Limb (tissue), 2 donors: ENCODE measurements at regions not wholly inside any gene's neighbourhood (a gene's known extent, or its start where the extent isn't known, plus 50 kb on each side); places are given as distances from the start of the nearest gene placed in this dataset.
"Not testable (repeated sequence)": the region's sequence is repeated elsewhere in the genome, so short reads cannot be mapped to it uniquely, and the experiment has no call there.

Source experiments
- DNase-seq, 2 donors: peaks; one replicate each; pipeline ENCODE4 v3.0.0-alpha.2; 2016; ENCODE audit errors: extremely low spot score in 2 of 2

DNA sequence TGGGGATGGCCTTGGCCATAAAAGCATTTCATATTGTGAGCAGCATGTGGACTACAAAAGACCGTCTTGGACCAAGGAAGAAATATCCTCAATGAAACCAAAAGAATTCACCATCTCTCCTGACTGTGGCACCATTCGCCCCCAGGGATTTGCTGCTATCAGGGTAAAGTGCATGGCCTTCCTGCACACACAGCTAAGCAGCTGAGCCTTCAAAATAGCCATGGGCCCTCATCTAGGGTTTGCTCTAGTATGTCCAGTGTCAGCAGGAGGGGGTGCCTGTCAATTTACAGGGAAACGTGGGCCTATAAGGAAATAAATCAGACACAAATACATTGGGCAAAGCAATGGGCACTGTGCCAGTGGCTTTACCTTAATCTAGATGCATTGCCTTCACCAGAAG lies 296.6 kb upstream of the NBPF12 start:
- DNase-seq, result not testable (repeated sequence)

DNA sequence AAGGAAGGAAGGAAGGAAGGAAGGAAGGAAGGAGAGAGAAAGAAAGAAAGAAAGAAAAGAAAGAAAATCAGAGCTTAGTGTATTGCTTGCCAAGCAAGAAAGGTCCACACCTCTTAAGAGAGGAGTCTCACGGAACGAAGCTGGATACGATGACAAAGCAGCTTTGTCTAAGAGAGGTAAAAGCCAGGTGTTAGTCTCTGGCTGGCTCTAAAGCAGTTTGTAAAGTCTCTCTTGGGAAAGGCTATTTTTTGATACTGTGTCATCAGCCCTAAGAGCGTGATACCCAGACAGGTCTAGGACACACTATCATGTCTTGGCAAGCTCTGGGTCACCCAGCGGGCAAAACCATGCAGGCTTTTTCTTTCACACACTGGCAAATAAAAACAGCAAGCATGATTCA lies 297.5 kb upstream of the NBPF12 start:
- not testable (repeated sequence) for DNase-seq

DNA sequence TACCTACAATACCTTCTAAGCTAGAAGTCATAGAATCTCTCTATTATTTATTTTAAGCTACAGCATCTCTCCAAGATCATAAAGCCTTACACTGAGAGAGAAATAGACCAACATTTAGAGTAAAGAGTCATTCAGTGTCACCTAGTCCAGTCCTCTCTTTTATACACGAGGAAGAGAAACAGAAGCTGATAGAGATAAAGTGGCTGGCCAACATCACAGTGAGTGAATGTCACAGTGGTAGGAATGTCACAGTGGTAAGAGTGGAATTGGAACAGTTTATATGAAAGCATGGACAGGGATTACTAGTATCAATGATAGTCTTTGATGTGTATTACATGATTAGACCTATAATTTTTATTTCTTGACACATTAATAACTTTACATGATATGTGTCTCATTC lies 307.8 kb upstream of the NBPF12 start:
- DNase-seq, result not testable (repeated sequence)

DNA sequence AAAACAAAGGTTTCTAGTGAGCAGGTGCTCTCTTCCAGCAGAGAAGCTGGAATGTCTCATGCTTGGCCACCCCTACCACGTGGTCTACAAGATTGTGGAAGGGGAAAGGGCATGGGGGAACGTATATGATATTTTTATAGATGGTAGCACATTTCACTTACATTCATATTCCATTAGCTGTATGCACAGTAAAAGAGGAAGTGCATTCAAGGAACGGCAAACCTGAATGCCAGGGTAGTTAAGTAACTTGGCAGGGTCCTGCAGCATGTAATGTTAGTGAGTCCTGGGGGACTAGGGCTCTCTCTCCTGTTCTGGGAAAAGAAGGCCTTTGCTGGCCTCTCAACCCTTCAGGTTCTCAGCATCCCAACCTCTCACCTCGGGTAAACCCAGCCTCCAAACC lies 319.5 kb upstream of the NBPF12 start:
- not testable (repeated sequence) for DNase-seq

DNA sequence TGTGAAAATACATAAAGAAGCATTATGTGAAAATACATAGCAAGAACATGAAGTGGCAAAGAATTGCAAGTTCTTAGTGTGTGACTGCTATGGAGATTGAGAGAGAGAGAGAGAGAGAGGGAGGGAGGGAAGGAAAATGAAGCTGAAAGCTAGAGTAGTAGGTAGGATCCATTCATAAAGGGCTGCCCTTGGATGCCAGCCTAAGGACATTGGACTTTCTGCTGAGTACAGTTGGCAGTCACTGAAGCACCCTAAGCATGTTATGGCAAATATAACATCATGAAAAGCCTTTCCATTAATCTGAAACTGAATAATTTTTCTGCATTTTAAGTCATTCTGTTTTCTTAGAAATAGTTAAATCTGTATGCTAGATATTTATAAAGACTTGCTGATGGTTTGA lies 333.4 kb upstream of the NBPF12 start:
- not testable (repeated sequence) for DNase-seq

DNA sequence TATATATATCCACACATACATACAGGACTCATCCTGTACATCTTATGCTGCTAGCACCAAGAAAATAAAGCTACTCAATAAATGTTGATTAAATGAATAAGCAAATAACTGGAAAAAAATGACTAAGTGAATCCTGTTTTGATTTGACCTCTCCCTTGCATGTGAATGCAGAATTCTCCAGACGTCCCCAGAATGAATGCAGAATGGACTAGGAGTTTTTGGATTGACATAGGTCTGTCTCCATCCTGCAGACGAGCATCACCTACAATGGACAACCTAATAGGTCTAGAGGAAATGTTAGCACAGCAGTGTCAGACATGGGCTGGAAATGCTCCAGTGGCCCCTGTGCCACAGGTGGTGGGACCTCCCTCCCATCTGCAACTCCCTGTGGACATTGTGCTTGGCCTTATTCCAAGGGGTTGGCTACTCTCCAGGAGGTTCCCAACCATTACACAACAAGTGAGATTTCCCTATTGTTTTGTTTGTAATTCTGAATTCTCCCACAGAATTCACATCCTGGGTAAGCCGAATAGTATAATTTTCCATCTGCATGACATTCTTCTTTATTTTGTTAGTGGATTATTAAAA lies 337.3 kb upstream of the NBPF12 start:
- DNase-seq, result not testable (repeated sequence)

DNA sequence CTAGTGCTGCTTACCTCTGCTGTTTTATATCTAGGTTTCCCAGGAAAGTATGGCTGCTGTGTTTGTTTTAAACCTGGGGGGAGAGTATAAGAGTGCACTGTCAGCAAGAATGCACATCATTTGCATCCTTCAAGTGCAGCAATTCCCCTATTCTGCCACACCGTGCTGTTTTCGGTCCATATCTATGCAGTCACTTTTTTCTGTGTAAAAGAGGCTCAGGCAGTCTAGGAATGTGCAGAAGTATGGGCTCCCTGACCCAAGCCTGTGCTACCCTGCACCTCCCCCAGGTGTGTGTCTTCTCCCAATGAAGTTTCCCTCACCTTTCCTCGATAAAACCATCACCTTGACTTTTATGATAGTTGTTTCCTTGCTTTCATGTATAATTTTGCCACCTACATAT lies 338.2 kb upstream of the NBPF12 start:
- not testable (repeated sequence) for DNase-seq

DNA sequence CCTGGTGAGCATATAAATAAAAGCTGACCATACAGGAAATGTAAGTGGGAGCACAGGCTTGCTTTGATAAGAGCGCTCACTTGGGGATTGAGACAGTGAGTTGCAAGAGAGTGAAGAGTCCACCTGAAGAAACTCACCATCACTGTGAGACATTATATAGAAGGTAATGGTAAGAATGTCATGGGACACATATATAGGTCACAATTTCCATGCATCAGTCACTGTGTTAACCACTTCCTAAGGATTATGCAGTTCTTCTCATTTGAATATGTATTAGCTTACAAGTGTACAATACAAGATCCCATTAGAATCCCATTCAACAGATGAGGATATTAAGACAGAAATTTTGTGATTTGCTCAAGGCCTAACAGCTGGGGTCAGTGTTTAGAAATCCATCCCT lies 352.4 kb upstream of the NOTCH2NLA start:
- not testable (repeated sequence) for DNase-seq

DNA sequence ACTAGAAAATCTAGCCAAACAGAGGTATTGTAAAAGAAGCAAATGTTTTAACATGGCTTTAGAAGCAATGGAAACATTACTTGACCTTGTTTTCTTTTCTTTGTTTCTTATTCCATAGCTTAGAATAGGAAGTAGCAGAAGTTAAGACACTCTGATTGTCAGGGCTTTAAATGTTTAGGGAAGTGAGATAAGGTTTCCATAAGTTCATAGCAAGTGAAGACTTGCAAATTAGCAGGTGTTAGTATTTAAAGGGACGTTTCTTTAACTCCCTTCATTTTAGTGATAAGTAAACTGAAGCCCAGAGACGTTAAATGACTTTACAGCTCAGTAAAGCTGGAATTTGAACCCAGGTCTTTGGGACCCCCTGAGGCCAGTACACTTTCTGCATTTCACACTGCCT lies 338.7 kb upstream of the NOTCH2NLA start:
- DNase-seq, result not testable (repeated sequence)

DNA sequence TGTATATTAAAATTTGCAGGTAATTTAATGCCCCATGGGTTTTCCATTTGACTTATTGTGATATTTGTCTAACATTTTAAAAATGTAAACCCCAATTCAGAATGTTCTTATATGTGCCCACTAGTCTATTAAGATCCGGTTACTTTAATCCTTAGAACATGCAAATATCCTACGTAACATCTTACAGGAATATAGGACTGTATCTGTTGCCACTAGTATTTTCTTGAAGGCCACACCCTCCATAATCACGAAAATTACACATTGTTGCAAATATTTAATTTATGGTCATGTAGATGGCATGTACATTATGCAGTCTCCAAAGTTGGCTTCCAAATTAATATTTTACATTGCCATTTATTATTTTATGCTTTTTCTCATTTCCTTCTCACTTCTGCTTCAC lies 329.2 kb upstream of the NOTCH2NLA start:
- DNase-seq, result not testable (repeated sequence)

DNA sequence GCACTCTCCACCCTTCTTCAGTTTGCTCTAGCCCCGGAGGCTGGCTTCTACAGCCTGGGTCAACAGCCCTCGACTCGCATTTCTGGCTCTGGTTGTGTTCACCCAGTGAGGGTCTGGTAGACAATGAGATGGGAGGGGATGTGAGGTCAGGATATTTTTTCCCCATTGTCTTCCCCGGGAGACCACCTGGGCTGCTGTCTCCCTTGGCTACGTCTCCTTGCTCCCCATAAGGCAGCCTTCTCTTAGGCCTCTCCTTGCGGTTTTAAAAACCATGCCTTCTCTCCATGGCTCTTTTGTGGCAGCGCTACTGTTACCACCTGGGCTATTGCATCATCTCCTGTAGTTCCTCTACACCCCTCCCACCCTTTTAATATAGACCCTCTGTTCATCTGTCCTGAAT lies 327.6 kb upstream of the NOTCH2NLA start:
- DNase-seq, result not testable (repeated sequence)

DNA sequence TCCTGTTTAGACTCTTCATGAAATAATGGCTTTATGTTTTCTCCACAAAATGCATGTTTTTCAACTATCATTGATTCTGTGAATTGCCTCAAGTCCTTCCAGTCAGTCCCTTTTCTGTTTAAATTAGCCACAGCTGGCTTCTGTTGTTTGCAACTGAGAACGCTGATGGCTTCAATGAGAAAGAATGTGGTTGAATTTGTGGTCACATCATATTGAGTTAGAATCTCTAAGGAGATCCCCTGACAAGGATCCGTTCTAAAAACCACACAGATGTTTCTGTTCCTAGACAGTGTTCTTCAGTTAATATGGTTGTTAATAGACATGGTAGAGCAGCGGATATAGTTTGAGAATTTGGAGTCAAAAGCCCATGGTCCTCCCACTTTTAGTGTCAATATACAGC lies 323.6 kb upstream of the NOTCH2NLA start:
- DNase-seq, result not testable (repeated sequence)

DNA sequence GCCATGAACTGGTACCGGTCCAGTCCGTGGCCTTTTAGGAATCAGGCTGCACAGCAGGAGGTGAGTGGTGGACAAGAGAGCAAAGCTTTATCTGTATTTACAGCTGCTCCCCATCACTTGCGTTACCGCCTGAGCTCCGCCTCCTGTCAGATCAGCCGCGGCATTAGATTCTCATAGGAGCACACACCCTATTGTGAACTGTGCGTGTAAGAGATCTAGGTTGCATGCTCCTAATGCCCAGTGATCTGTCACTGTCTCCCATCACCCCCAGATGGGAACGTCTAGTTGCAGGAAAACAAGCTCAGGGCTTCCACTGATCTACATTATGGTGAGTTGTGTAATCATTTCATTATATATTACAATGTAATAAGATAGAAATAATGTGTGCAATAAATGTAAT lies 319.9 kb upstream of the NOTCH2NLA start:
- DNase-seq, result not testable (repeated sequence)

DNA sequence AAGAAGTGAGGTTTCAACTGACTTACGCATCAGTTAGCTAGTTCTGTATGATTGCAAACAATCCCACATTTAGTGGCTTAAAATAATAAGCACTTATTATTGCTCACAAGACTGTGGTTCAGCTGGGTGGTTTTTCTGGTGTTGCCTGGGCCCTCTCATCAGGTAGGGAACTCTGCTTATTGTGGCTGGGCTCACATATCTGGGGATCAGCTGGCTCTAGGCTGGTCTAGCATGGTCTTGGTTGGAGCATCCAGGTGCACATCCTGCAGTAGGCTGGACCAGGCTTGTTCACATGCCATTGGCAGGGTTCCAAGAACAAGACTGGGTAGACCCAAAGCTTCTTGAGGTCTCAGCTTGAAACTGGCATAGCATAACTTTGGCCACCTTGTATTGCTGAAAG lies 317.4 kb upstream of the NOTCH2NLA start:
- not testable (repeated sequence) for DNase-seq

DNA sequence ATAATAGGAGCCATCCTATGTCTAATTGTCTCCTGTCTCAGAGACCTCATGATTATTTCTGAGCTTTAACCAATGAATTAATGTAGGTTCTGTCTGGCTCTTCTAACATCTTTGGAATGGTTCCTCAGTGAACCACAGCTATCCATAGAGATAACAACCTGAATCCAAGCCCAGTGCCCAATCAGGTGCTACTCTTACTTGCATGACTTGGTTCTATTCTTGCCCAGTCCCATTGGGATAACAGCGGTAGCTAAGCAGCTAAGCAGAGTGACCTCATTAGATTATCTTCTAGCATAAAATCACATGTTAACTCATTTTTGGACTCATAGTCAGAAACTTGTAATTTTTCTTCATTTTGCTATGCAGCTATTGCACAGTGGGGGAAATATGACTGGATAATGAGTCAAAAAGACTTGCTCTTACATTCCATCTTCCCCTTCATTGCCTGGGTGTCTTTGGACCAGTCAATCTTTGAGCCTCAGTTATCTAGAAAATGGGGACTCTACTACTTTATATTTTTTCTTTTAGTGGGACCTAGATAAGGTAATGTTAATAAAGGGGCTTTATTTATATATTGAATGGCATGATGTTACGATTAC lies 309.1 kb upstream of the NOTCH2NLA start:
- not testable (repeated sequence) for DNase-seq

DNA sequence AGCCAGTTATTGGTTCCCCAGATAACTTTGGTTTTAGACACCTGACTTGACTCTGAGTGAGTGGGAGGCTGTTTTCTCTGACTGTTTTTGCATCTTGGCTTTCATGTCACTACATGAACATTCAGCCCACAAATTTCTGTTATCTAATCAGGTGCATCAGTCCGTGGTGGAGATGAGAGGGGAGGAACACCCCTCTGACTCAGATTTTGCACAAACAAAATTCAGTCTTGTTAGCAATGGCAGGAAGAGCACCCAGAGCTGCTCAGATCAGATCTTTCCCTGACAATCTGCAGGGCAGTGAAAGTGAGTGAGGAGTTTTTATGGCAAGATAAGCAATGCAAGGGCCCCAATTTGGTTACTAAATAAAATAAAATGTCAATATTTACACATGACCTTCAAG lies 307.2 kb upstream of the NOTCH2NLA start:
- not testable (repeated sequence) for DNase-seq

DNA sequence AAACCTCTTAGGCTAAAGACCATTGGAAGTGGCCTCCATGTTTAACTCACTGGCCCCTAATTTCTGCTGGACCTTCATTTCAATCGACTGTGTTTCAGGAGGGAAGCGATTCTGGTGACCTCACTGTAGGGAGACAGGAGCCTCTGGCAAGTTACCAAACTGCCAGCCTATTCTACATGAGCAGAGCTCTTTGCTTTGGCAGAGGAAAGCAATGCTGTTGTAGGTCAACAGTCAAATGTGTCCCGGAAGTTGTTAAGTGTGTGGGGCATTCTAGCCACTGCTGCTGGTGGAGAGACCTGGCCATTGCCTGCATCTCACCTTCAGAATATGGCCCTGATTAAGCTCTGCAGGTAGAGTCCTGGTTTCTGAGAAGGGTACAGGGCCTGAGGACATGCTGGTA lies 306.8 kb upstream of the NOTCH2NLA start:
- DNase-seq, result not testable (repeated sequence)

DNA sequence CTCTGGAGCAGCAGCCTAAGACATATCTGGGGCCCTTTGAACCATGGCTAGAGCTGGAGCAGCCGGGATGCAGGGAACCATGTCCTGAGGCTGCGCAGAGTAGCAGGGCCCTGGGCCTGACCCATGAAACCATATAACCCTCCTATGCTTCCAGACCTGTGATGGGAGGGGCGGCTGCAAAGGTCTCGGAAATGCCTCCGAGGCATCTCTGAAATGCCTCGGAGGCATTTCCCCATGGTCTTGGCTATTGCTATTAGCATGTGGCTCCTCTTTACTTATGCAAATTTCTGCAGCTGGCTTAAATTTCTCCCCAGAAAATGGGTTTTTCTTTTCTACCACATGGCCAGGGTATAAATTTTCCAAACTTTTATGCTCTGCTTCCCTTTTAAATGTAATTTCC lies 302.1 kb upstream of the NOTCH2NLA start:
- DNase-seq, result not testable (repeated sequence)

DNA sequence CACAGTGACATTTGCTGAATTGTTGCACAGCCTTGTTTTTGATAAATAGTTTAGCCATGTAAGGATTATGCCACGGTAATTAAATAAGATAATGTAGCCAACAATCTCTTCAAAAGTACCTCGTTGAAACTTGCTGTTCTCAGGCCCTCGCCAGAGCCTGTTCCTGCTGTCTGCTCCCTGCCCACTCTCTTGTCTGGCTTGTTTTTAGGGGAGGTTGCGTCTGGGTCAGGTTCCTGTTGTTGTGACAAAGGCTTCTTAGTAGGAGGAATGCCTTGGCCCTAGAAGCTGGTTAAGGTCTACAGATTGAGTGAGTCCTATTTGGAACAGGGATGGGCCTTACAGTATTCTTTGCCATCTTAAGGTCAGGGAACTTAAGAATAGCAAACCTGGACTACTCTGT lies 294.0 kb upstream of the NOTCH2NLA start:
- not testable (repeated sequence) for DNase-seq

DNA sequence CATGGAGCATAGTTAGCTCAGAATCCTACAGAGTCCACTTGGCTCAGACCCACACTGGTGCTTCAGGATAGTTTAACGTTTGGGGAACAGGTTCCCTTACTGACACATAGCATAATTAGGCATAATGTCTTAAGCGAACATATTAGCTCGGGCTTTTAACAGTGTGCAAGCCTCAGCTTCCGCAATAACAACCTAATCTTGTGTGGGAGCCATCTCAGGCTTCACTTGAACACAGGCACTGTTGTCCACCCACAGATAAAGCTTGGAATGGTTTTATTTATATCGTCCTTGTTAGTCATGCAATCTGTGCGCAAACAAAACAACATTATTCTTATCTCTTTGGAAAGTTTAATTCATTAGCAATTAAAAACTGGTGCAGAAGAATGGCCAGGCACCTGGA lies 293.5 kb upstream of the NOTCH2NLA start:
- not testable (repeated sequence) for DNase-seq

DNA sequence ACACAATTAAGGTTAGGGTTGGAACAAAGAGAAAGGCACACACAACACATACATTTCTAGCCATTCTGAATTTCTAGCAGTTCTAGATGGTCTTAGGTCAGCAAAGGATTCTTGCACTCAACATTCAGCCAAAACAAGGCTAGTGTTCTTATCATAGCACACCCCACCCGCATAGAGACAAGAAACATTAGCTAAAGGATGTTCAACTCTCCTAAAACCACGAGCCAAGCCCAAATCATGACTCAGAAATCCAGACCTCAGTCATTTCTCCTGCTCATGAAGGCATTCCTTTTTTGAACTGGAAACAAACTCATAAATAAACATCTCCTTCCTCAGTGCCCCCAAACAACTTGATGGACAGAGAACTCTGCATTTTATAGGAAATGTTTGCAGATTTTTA lies 293.0 kb upstream of the NOTCH2NLA start:
- not testable (repeated sequence) for DNase-seq

DNA sequence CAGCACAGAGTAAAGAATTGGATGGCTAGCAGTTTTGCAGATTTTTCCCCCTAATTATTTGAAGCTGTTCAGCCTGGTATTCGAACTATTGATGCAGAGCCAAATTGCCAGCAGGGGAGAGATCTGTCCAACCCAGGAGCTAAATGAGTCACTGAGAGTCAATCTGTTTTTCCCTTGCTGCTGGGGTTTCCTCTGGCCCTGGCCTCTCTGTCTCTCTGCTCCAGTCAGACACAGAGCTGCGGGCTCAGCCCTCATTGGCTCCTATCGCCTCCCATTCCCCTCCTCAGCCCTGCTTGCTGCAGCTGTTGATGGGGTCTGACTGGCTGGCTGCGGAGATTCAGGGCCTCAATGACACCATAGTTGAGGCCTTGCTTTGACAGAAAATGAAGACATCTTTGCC lies 284.9 kb upstream of the NOTCH2NLA start:
- DNase-seq, result not testable (repeated sequence)

DNA sequence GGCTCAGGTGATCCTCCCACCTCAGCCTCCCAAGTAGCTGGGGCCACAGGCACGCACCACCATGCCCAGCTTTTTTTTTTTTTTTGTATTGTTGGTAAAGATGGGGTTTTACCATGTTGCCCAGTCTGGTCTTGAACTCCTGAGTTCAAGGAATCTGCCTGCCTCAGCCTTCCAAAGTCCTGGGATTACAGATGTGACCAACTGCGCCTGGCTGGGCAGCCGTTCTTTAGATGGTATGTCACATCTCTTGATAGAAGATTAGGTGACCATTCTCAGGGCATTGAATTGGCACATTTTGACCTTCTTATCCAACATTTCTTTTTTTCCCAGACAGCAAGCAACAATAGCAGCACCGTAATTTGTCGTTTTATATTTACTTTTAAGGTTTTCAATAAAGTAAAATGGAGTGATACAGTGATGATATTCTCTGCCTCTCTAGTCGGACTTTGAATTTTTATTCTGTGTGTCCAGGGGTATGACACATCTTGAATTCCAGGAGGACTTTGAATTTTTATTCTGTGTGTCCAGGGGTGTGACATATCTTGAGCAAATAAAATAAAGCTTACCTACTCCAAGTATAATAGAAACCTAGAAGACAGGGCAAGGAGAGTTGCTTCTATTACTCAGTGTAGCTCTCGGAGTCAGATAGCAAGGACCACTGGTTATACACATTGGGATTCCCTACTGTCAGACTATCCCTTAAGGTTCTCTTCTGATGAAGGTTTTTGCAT lies 282.4 kb upstream of the NOTCH2NLA start:
- not testable (repeated sequence) for DNase-seq
